ENCODE measurements at regions not wholly inside any gene's neighbourhood (a gene's known extent, or its start where the extent isn't known, plus 50 kb on each side); places are given as distances from the start of the nearest gene placed in this dataset.

- Histone ChIP-seq H3K4me3 (ENCODE audit: low read depth, low read length) (no peak overlapping the region), H3K27ac (no peak overlapping the region), H3K36me3 (replicated peaks) (no peaks in the 10 kb centered on the region), H3K27me3 (replicated peaks) (no peaks in the 10 kb centered on the region)
- TF ChIP-seq, protein P1, sequence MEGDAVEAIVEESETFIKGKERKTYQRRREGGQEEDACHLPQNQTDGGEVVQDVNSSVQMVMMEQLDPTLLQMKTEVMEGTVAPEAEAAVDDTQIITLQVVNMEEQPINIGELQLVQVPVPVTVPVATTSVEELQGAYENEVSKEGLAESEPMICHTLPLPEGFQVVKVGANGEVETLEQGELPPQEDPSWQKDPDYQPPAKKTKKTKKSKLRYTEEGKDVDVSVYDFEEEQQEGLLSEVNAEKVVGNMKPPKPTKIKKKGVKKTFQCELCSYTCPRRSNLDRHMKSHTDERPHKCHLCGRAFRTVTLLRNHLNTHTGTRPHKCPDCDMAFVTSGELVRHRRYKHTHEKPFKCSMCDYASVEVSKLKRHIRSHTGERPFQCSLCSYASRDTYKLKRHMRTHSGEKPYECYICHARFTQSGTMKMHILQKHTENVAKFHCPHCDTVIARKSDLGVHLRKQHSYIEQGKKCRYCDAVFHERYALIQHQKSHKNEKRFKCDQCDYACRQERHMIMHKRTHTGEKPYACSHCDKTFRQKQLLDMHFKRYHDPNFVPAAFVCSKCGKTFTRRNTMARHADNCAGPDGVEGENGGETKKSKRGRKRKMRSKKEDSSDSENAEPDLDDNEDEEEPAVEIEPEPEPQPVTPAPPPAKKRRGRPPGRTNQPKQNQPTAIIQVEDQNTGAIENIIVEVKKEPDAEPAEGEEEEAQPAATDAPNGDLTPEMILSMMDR (IDR thresholded peaks at IDR 0.05; ENCODE audit: low read depth, low read length, missing control alignments): no peak
- in situ Hi-C loops (cut with HindIII; ENCODE audit: low pct_ligation_motif_present, low sequenced_read_pairs): no loop called here
- no peak for DNase-seq
Observed at GRCh38 chr10:22765660-22766547, 51.5 kb upstream of the PIP4K2A start.

GRCh38 chr10:22764639-22765038, 50.3 kb upstream of the PIP4K2A start:
- Histone ChIP-seq H3K27ac (no peak overlapping the region), H3K36me3 (replicated peaks) (no peaks in the 10 kb centered on the region), H3K4me3 (ENCODE audit: low read depth, low read length) (no peak overlapping the region), H3K27me3 (replicated peaks) (no peaks in the 10 kb centered on the region)
- in situ Hi-C loops (cut with HindIII; ENCODE audit: low pct_ligation_motif_present, low sequenced_read_pairs): no loop called here
- DNase-seq: no peak
- TF ChIP-seq, protein P1 (IDR thresholded peaks at IDR 0.05; ENCODE audit: low read depth, low read length, missing control alignments): no peak

Measured in brain microvascular endothelial cell (primary cell).